Sciatic nerve (tissue), 2 donors: ENCODE measurements at regions not wholly inside any gene's neighbourhood (a gene's known extent, or its start where the extent isn't known, plus 50 kb on each side); places are given as distances from the start of the nearest gene placed in this dataset.

Experiments used
- ATAC-seq: fragments of 200-7000 bp; cut with Tn5 transposase; one replicate; pipeline ENCODE4 v1.9.1; 2020; ENCODE audit warnings: mild to moderate bottlenecking, moderate library complexity
- DNase-seq: peaks from one replicate; pipeline ENCODE4 v3.0.0-alpha.2; 2020; ENCODE audit warnings: low spot score
- intact Hi-C: fragments of 100-400 bp; cut with DNase I; formaldehyde crosslinking; loops from one replicate; pipeline ENCODE4 v1.14.2; 2022
- donor health status: DM: no; HTN: no; CAD: no.
- donor health status: DM: no; HTN: no; CAD: no.

GRCh38 chr3:66588340-66588847, 87.6 kb upstream of the LRIG1 start:
- DNase-seq (no peak), ATAC-seq (peak; percentile 66)
- intact Hi-C loops, result no loop called here

- no peak for DNase-seq
- peak; percentile 68 for ATAC-seq
- intact Hi-C loops, result no loop called here
Measured at GRCh38 chr3:66592016-66592761, 91.4 kb upstream of the LRIG1 start.

DNA sequence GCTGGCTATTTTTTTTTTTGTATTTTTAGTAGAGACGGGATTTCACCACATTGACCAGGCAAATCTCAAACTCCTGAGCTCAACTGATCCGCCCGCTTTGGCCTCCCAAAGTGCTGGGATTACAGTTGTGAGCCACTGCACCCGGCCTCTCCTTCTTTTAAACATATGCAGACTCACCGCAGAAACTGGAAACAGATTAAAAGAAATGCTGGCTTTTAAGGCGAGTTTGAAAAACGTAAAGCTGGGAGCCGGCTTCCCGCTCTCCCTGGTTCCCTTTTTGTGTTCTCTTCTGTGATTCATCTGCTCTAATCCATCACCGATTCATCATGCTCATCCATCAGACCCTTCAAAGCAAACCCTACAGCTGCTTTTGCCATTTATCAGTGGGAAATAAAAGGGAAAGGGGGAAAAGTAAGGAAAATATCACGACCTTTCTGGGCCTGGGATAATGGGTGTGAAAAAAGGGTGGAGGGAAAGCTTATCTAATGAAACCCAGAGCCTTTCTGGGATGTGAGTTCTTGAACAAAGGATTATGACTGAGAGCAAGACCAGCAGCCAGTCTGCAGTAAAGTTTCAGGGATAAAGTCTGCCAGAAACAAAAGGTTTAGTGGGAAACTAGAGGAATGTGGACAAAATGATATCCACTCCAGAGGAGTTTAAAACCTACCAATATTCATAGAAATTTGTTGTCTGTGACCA, 92.3 kb upstream of the LRIG1 start:
- ATAC-seq (peak; percentile 52), DNase-seq (no peak)
- intact Hi-C loops, result no loop called here

DNA sequence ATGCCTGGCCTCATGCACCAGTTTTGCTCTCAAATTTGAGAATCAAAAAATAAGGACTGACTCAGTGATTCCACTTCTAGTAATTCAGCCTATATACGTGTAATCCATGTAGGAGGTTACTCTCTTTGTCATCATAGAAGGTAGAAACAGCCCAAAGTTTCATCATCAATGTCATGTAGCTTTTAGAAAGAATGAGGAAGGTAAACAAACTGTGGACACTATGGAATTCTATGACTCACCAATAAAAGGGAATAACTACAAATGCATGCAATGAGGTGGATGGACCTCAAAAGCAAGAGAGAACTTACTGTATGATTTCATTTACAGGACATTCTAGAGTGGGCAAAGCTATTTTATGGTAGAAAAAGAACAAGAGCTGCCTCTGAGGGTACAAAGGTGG, 93.2 kb upstream of the LRIG1 start:
- DNase-seq (no peak), ATAC-seq (no peak)
- intact Hi-C loops, result no loop called here

GRCh38 chr3:66597308-66597863, 96.6 kb upstream of the LRIG1 start:
- ATAC-seq (no peak), DNase-seq (no peak)
- intact Hi-C loops, result no loop called here

GRCh38 chr3:66598168-66598567, 97.3 kb upstream of the LRIG1 start:
- intact Hi-C loops, result no loop called here
- ATAC-seq (peak; percentile 66), DNase-seq (no peak)

DNA sequence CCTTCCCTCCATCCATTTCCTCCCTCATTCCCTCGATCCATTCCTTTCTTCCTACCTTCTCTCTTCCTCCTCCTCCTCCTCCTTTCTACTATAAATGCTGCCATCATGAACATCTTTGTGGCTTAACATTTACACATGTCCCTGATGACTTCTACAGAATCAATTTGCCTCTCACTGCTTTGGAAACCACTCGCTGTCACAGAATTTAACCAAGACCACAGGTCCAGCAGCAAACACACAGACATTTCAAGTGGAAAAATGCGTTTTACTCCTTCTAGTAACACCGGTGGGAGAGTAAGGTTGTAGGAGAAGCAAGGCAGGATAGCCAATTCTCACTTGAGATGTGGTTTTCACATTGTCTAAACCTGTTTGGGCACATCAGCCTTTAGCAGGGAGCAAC, 101.4 kb upstream of the LRIG1 start:
- ATAC-seq (no peak), DNase-seq (no peak)
- intact Hi-C loops, result no loop called here

DNA sequence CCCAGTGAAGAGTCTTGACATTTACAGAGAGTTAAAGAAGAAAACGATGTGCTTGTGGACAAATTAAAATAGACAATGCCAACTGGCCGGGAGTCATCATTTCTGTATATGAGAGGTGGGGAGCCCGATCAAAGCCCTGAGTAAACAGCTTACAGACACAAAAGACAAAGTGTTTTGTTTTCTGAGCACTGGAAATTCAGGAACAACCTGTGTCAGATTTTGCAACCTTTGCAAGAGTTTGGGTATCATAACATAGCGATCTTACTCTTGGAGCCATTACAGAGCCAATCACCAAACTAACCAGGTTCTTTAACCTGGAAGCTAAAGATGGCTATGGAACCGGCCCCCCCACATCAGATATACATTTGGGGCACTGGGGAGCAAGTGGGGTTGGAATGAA, 101.9 kb upstream of the LRIG1 start:
- intact Hi-C loops, result no loop called here
- DNase-seq, result no peak
- ATAC-seq, result no peak

- DNase-seq, result no peak
- no peak for ATAC-seq
- intact Hi-C loops, result no loop called here
Measured at GRCh38 chr3:66603151-66603611, 102.4 kb upstream of the LRIG1 start.

- no peak for DNase-seq
- intact Hi-C loops, result no loop called here
- ATAC-seq, result no peak
Measured at GRCh38 chr3:66604481-66604880, 103.7 kb upstream of the LRIG1 start.

DNA sequence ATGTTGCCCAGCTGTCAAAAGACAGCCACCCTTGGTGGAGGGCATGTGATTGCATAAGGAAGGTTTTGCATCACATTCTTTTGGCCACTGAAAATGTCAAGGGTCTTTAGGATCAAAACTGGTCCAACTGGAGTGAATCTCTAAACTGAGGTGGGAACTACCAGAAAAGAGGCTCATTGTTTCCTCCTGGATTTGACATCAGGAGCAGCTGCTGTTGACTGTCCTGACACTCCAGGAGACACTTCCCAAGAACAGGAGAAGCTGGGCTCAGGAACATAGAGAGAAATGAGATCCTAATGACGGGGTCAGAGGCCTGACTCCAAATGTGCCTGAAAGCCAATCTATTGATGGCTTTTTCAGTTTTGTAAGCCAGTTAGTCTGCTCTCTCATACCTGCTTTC, 105.3 kb upstream of the LRIG1 start:
- DNase-seq, result no peak
- intact Hi-C loops, result no loop called here
- ATAC-seq, result no peak

DNA sequence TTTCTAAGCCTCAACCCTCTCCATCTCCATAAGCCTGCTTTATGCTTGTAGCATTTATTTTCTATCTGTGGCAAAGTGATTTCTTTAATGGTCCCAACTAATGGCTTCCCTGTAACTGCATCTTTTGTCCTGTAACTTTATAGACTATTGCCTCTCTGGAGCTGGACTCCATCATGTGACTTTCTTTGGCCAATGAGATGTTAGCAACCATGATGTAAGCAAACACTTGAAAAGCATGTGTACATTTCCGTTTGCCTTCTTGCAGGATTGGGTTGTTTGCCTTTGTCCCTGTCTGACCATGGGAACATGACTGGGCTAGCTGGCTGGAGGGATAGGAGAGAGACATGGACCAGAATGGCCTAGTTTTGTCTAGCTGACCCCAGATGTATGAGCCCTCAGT, 106.0 kb upstream of the LRIG1 start:
- DNase-seq, result no peak
- ATAC-seq, result no peak
- intact Hi-C loops, result no loop called here

- DNase-seq (no peak), ATAC-seq (no peak)
- intact Hi-C loops, result no loop called here
Measured at GRCh38 chr3:66609660-66610561, 109.1 kb upstream of the LRIG1 start.

DNA sequence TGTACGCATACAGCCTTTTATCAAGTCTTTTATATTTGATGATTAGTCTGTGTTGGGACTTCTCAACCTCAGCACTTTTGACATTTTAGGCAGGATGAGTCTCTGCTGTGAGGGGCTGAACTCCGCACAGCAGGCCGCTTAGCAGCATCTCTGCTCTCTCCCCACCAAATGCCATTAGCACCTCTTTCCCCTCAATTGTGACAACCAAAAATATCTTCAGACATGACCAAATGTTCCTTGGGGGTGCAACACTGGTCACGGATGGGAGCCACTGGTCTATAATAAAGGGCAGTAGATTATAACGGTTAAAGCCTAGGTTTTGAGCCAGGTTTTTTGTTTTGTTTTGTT, 109.7 kb upstream of the LRIG1 start:
- ATAC-seq, result no peak
- no peak for DNase-seq
- intact Hi-C loops, result no loop called here

DNA sequence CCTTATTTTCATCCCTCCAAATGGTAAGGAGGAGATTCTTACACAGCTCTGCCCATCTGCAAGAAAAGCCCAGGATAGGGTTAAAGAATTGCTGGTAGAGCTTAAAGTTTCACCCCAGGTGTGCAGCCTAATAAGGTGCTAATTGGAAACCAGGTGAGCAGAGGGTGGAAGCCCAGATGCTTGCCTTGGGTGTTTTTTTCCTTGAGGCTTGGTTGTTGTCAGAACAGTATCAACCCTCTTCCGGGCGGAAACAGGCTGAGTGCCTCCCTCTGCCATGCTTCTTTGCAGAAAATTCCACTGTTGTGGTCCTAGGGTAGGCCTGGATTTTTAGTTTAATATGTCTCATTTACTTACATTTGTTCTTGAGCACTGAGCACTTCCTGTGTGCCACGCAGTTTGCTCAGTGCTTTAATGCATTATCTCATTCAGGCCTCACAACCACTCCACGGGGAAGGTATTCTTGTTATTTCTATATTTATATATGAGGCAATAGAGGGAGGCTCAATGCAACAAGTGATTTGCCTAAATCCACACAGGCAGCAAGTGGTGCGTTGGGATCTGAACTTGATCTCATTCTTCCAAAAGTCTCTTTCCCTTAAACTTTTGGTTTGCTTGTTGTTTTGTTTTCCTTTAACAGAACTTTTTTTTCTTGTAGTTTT, 115.0 kb upstream of the LRIG1 start:
- DNase-seq, result no peak
- no peak for ATAC-seq

GRCh38 chr3:66617351-66617750, 116.5 kb upstream of the LRIG1 start:
- intact Hi-C loops, result no loop called here
- ATAC-seq (peak; percentile 69), DNase-seq (no peak)

More for the DNA sequence above, 115.0 kb upstream of the LRIG1 start:
- intact Hi-C loops, result no loop called here

- DNase-seq (no peak), ATAC-seq (peak; percentile 76)
- intact Hi-C loops, result no loop called here
Measured at GRCh38 chr3:66618066-66618465, 117.2 kb upstream of the LRIG1 start.

- intact Hi-C loops, result no loop called here
- ATAC-seq, result no peak
- DNase-seq, result no peak
Measured at GRCh38 chr3:66620296-66620695, 119.5 kb upstream of the LRIG1 start.
